NT2/D1 (cell line): ENCODE measurements at regions not wholly inside any gene's neighbourhood (a gene's known extent, or its start where the extent isn't known, plus 50 kb on each side); places are given as distances from the start of the nearest gene placed in this dataset.
"Not testable (repeated sequence)": the region's sequence is repeated elsewhere in the genome, so short reads cannot be mapped to it uniquely, and the experiment has no call there.

Experiments used
- DNase-seq: peaks from one replicate; pipeline ENCODE4 v3.0.0-alpha.2; 2011; ENCODE audit warnings: low read depth, low spot score
- H3K27me3 ChIP-seq: 2 replicates; pipeline ENCODE4 v1.6.0; 2011; ENCODE audit warnings: mild to moderate bottlenecking; ENCODE audit not compliant: insufficient read length, insufficient read depth
- H3K36me3 ChIP-seq: 2 replicates; pipeline ENCODE4 v1.6.1; 2011; ENCODE audit warnings: mild to moderate bottlenecking, low read length, mixed read lengths; ENCODE audit not compliant: insufficient read depth, insufficient read length
- H3K4me1 ChIP-seq: 2 replicates; pipeline ENCODE4 v1.5.1; 2011; ENCODE audit not compliant: insufficient read depth, insufficient read length
- H3K4me3 ChIP-seq: 2 replicates; pipeline ENCODE4 v1.5.1; 2011; ENCODE audit warnings: low read depth; ENCODE audit not compliant: insufficient read length
- H3K9ac ChIP-seq: 2 replicates; pipeline ENCODE4 v1.6.0; 2011; ENCODE audit warnings: low read depth; ENCODE audit not compliant: insufficient read length
- H3K9me3 ChIP-seq: 2 replicates; pipeline ENCODE4 v1.5.1; 2011; ENCODE audit warnings: mild to moderate bottlenecking, low read length; ENCODE audit not compliant: insufficient read depth
- SUZ12 ChIP-seq: IDR thresholded peaks from 2 replicates; pipeline ENCODE4 v1.6.1; 2011; ENCODE audit not compliant: insufficient read length, insufficient read depth; ENCODE audit errors: extremely low read depth
- YY1 ChIP-seq: IDR thresholded peaks from 2 replicates; pipeline ENCODE4 v1.6.1; 2011; ENCODE audit not compliant: insufficient read length, insufficient read depth
- ZNF274 ChIP-seq: IDR thresholded peaks from 2 replicates; pipeline ENCODE4 v1.6.1; 2011; ENCODE audit warnings: mild to moderate bottlenecking, low read depth, low read length

GRCh38 chr2:193112986-193113385, 918.3 kb upstream of the TMEFF2 start:
- no peaks in the 10 kb centered on the region for H3K4me1 ChIP-seq
- no peak for TF ChIP-seq YY1
- no peak for TF ChIP-seq SUZ12
- no peak for TF ChIP-seq ZNF274
- H3K9ac ChIP-seq: no peak overlapping the region
- H3K4me3 ChIP-seq: no peak overlapping the region
- H3K9me3 ChIP-seq: no peaks in the 10 kb centered on the region
- H3K36me3 ChIP-seq: no peaks in the 10 kb centered on the region
- H3K27me3 ChIP-seq: no peaks in the 10 kb centered on the region
- no peak for DNase-seq

- DNase-seq: no peak
- no peaks in the 10 kb centered on the region for H3K4me1 ChIP-seq
- H3K4me3 ChIP-seq: no peak overlapping the region
- TF ChIP-seq SUZ12: no peak
- TF ChIP-seq ZNF274: no peak
- TF ChIP-seq YY1: no peak
- H3K27me3 ChIP-seq: no peaks in the 10 kb centered on the region
- H3K9me3 ChIP-seq: no peaks in the 10 kb centered on the region
- no peaks in the 10 kb centered on the region for H3K36me3 ChIP-seq
- no peak overlapping the region for H3K9ac ChIP-seq
These were observed 908.3 kb upstream of the TMEFF2 start for GRCh38 chr2:193103064-193103463.

DNA sequence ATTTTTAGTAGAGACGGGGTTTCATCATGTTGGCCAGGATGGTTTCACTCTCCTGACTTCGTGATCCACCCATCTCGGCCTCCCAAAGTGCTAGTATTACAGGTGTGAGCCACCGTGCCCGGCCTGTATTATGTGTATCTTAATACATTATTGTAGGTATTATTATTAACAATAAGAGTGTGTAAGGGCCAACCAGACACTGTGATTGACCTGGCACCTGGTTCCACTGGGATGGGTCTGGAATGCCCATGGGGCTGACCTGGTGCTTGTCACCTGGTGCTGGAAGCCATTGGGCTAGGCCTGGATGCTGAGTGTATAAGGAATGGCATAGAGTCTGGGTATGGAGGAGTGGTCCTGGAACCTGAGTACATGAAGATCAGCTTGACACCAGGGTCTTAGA, 906.9 kb upstream of the TMEFF2 start:
- H3K9me3 ChIP-seq: no peaks in the 10 kb centered on the region
- H3K4me3 ChIP-seq: no peak overlapping the region
- H3K4me1 ChIP-seq: no peaks in the 10 kb centered on the region
- H3K36me3 ChIP-seq: no peaks in the 10 kb centered on the region
- H3K9ac ChIP-seq: no peak overlapping the region
- DNase-seq: no peak
- TF ChIP-seq SUZ12 (no peak), YY1 (no peak), ZNF274 (no peak)
- no peaks in the 10 kb centered on the region for H3K27me3 ChIP-seq

GRCh38 chr2:193088026-193088425, 893.3 kb upstream of the TMEFF2 start:
- TF ChIP-seq SUZ12: no peak
- no peak for TF ChIP-seq ZNF274
- no peaks in the 10 kb centered on the region for H3K4me1 ChIP-seq
- no peaks in the 10 kb centered on the region for H3K36me3 ChIP-seq
- DNase-seq: no peak
- H3K27me3 ChIP-seq: no peaks in the 10 kb centered on the region
- H3K9me3 ChIP-seq: no peaks in the 10 kb centered on the region
- H3K4me3 ChIP-seq: no peak overlapping the region
- H3K9ac ChIP-seq: no peak overlapping the region

DNA sequence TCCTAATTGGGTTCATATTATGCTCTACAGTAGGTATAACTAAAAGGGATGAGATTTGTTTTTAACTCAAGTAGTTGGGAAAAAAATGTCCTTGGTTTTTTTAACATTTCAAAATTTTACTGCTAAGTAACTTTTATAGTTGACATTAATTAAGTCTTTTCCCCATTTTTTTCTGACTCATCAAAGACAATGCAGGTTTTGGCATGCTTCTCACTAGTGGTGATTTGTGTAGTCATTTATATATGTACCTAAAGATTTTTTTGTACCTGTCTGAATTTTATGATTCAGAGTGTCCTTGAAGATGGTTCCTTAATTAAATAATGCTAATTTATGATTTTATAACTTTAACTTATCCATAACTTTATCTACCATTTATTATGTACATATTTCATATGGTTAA, 882.3 kb upstream of the TMEFF2 start:
- DNase-seq: no peak
- Histone ChIP-seq H3K4me1 (no peaks in the 10 kb centered on the region), H3K9ac (no peak overlapping the region), H3K9me3 (0 out of 2 replicates have a peak, but pooled peaks cover 4% of the 10 kb centered on the region), H3K4me3 (no peak overlapping the region), H3K27me3 (no peaks in the 10 kb centered on the region), H3K36me3 (no peaks in the 10 kb centered on the region)
- TF ChIP-seq ZNF274 (no peak), SUZ12 (no peak), YY1 (no peak)

DNA sequence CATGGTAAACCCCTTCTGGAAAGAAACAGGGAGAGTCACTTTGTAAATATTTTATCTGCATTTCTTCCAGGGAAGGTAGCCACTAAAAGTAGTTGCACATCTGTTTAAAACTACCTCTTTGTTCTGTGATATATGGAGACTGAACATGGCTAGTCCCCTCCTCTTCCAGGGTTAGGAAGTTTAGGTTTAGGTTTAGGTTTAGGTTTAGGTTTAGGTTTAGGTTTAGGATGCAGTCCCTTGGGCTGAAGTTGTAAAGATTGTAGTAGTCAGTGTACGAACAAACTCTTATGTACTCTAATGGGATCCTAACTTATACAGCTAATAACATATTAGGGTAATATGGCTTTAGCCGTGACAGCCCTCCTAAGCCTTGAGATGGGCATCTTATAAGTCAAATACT, 880.2 kb upstream of the TMEFF2 start:
- no peak overlapping the region for H3K9ac ChIP-seq
- peaks cover 21% of the 10 kb centered on the region for H3K9me3 ChIP-seq
- no peaks in the 10 kb centered on the region for H3K4me1 ChIP-seq
- no peak overlapping the region for H3K4me3 ChIP-seq
- H3K36me3 ChIP-seq: no peaks in the 10 kb centered on the region
- no peaks in the 10 kb centered on the region for H3K27me3 ChIP-seq
- no peak for TF ChIP-seq YY1
- TF ChIP-seq ZNF274: no peak
- no peak for TF ChIP-seq SUZ12
- no peak for DNase-seq

GRCh38 chr2:193072647-193073046, 877.9 kb upstream of the TMEFF2 start:
- H3K9me3 ChIP-seq: peaks cover 21% of the 10 kb centered on the region
- H3K4me3 ChIP-seq: no peak overlapping the region
- no peak for TF ChIP-seq YY1
- no peak for TF ChIP-seq ZNF274
- no peak for TF ChIP-seq SUZ12
- no peak overlapping the region for H3K9ac ChIP-seq
- H3K36me3 ChIP-seq: no peaks in the 10 kb centered on the region
- H3K4me1 ChIP-seq: no peaks in the 10 kb centered on the region
- H3K27me3 ChIP-seq: no peaks in the 10 kb centered on the region
- no peak for DNase-seq

- peaks cover 19% of the 10 kb centered on the region for H3K9me3 ChIP-seq
- H3K4me3 ChIP-seq, H3K36me3 ChIP-seq, DNase-seq, H3K27me3 ChIP-seq, H3K9ac ChIP-seq, H3K4me1 ChIP-seq: not testable (repeated sequence)
These were observed 830.8 kb upstream of the TMEFF2 start for GRCh38 chr2:193025556-193025955.
